ENCODE measurements at regions not wholly inside any gene's neighbourhood (a gene's known extent, or its start where the extent isn't known, plus 50 kb on each side); places are given as distances from the start of the nearest gene placed in this dataset.

GRCh38 chr2:52877703-52878102 lies 889.9 kb upstream of the CHAC2 start:
- Histone ChIP-seq H3K27me3 (ENCODE audit: insufficient read depth, low read depth) (no peaks in the 10 kb centered on the region), H3K79me2 (ENCODE audit: low read depth) (no peaks in the 10 kb centered on the region), H3K4me2 (no peak overlapping the region), H3K9me3 (ENCODE audit: insufficient read depth, low read depth) (no peaks in the 10 kb centered on the region), H3K36me3 (ENCODE audit: low read depth) (no peaks in the 10 kb centered on the region), H3K4me1 (replicated peaks; ENCODE audit: insufficient read depth) (peaks cover 21% of the 10 kb centered on the region), H2AFZ (no peak overlapping the region), H3K9me2 (ENCODE audit: insufficient read depth) (no peaks in the 10 kb centered on the region; the same call in 1 of the 2 replicates), H3K27ac (no peak overlapping the region), H3F3A (ENCODE audit: insufficient read depth, low read depth) (peaks cover 10% of the 10 kb centered on the region), H3K4me3 (no peak overlapping the region), H4K20me1 (ENCODE audit: insufficient read depth) (no peaks in the 10 kb centered on the region)
- CTCF ChIA-PET, result no interaction called here
- TF ChIP-seq CTCF (conservative IDR thresholded peaks at IDR 0.05) (no peak), EZH2 (IDR thresholded peaks at IDR 0.05; ENCODE audit: low read depth) (no peak)
- intact Hi-C loops (cut with micrococcal nuclease; ENCODE audit: unreplicated experiment), result no loop called here
- no peak for DNase-seq
- POLR2A ChIA-PET (ENCODE audit: unreplicated experiment), result interaction anchor here (0.5 kb wide), 1 partner anchor 323 kb away, joined by 3 read pairs; no protein-coding TSS in a partner anchor
- BruUV-seq (replicated peaks), result no TSS peak

GRCh38 chr2:52874466-52875106 lies 893.0 kb upstream of the CHAC2 start:
- CTCF ChIA-PET, result no interaction called here
- Histone ChIP-seq H3K4me2 (no peak overlapping the region), H3K27ac (no peak overlapping the region), H3F3A (ENCODE audit: insufficient read depth, low read depth) (no peaks in the 10 kb centered on the region), H3K4me1 (replicated peaks; ENCODE audit: insufficient read depth) (no peaks in the 10 kb centered on the region), H3K4me3 (no peak overlapping the region), H4K20me1 (ENCODE audit: insufficient read depth) (no peaks in the 10 kb centered on the region), H3K9me2 (ENCODE audit: insufficient read depth) (no peaks in the 10 kb centered on the region), H3K27me3 (ENCODE audit: insufficient read depth, low read depth) (no peaks in the 10 kb centered on the region), H2AFZ (no peak overlapping the region), H3K36me3 (ENCODE audit: low read depth) (no peaks in the 10 kb centered on the region), H3K79me2 (ENCODE audit: low read depth) (no peaks in the 10 kb centered on the region), H3K9me3 (ENCODE audit: insufficient read depth, low read depth) (no peaks in the 10 kb centered on the region)
- DNase-seq, result no peak
- TF ChIP-seq EZH2 (IDR thresholded peaks at IDR 0.05; ENCODE audit: low read depth) (no peak), CTCF (conservative IDR thresholded peaks at IDR 0.05) (no peak)
- POLR2A ChIA-PET (ENCODE audit: unreplicated experiment), result no interaction called here
- BruUV-seq (replicated peaks), result no TSS peak
- intact Hi-C loops (cut with micrococcal nuclease; ENCODE audit: unreplicated experiment), result no loop called here

GRCh38 chr2:52862801-52863200 lies 904.8 kb upstream of the CHAC2 start:
- Histone ChIP-seq H3F3A (ENCODE audit: insufficient read depth, low read depth) (no peaks in the 10 kb centered on the region), H3K27ac (no peak overlapping the region), H3K79me2 (ENCODE audit: low read depth) (no peaks in the 10 kb centered on the region), H3K4me2 (no peak overlapping the region), H2AFZ (no peak overlapping the region), H4K20me1 (ENCODE audit: insufficient read depth) (no peaks in the 10 kb centered on the region), H3K4me1 (replicated peaks; ENCODE audit: insufficient read depth) (no peaks in the 10 kb centered on the region), H3K27me3 (ENCODE audit: insufficient read depth, low read depth) (no peaks in the 10 kb centered on the region), H3K9me2 (ENCODE audit: insufficient read depth) (no peaks in the 10 kb centered on the region; the same call in 1 of the 2 replicates), H3K36me3 (ENCODE audit: low read depth) (no peaks in the 10 kb centered on the region), H3K4me3 (no peak overlapping the region), H3K9me3 (ENCODE audit: insufficient read depth, low read depth) (no peaks in the 10 kb centered on the region)
- ChIA-PET CTCF (no interaction called here), POLR2A (ENCODE audit: unreplicated experiment) (no interaction called here)
- intact Hi-C loops (cut with micrococcal nuclease; ENCODE audit: unreplicated experiment), result no loop called here
- no peak for TF ChIP-seq EZH2 (IDR thresholded peaks at IDR 0.05; ENCODE audit: low read depth)
- no peak for TF ChIP-seq CTCF (conservative IDR thresholded peaks at IDR 0.05)
- BruUV-seq (replicated peaks), result no TSS peak
- DNase-seq, result no peak

All from PC-9 (cell line).